ENCODE measurements at regions not wholly inside any gene's neighbourhood (a gene's known extent, or its start where the extent isn't known, plus 50 kb on each side); places are given as distances from the start of the nearest gene placed in this dataset.

DNA sequence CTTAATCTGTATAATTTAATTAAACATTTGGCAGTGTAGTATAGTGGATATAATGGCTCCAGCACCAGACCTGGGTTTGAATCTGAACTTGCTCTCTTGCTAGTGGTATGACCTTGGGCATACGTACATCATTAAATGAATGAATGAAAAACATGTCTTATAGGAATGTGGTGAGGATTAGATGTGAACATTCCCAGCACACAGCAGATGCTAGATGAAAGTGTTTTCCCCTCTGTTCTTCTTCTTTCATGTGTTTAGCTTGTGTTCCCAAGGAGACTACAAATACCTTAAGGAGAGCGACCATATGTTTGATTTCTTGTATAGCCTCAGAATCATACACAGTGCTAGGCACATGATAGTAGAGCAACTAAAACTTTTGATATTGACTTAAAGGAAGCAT, 56.5 kb downstream of the CT47B1 start:
- TF ChIP-seq, protein P1, sequence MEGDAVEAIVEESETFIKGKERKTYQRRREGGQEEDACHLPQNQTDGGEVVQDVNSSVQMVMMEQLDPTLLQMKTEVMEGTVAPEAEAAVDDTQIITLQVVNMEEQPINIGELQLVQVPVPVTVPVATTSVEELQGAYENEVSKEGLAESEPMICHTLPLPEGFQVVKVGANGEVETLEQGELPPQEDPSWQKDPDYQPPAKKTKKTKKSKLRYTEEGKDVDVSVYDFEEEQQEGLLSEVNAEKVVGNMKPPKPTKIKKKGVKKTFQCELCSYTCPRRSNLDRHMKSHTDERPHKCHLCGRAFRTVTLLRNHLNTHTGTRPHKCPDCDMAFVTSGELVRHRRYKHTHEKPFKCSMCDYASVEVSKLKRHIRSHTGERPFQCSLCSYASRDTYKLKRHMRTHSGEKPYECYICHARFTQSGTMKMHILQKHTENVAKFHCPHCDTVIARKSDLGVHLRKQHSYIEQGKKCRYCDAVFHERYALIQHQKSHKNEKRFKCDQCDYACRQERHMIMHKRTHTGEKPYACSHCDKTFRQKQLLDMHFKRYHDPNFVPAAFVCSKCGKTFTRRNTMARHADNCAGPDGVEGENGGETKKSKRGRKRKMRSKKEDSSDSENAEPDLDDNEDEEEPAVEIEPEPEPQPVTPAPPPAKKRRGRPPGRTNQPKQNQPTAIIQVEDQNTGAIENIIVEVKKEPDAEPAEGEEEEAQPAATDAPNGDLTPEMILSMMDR (IDR thresholded peaks at IDR 0.05; ENCODE audit: unreplicated experiment), result no peak
- H3K36me3 Mint-ChIP-seq (ENCODE audit: low read depth, unreplicated experiment), result no peaks in the 10 kb centered on the region
- H3K4me3 Mint-ChIP-seq (ENCODE audit: unreplicated experiment), result no peak overlapping the region
- no peaks in the 10 kb centered on the region for H3K4me1 Mint-ChIP-seq (ENCODE audit: unreplicated experiment)
- H3K27ac Mint-ChIP-seq (ENCODE audit: unreplicated experiment), result no peak overlapping the region
- H3K27me3 Mint-ChIP-seq (ENCODE audit: unreplicated experiment), result peaks cover 2% of the 10 kb centered on the region
- H3K9me3 Mint-ChIP-seq (ENCODE audit: unreplicated experiment), result no peaks in the 10 kb centered on the region
- no peak for DNase-seq (ENCODE audit: low spot score)

DNA sequence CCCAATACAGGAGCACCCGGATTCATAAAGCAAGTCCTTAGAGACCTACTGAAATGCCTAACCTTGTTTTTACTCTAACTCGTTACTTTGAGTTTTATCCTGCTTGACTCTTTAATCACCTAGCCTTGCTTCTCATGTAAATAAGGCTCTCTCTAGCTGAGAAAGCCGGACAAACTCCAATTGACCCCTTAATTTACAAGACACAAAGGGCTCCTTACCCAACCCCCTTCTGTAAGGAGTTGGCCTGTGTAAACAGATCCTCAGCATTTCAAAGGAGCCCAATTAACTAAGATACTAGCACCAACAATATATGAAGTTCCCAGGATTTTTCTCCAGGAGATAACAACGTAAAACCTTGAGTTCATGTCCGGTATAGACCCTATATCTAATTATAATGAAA, 61.7 kb downstream of the CT47B1 start:
- Mint-ChIP-seq H3K9me3 (ENCODE audit: unreplicated experiment) (no peaks in the 10 kb centered on the region), H3K4me1 (ENCODE audit: unreplicated experiment) (no peaks in the 10 kb centered on the region), H3K27ac (ENCODE audit: unreplicated experiment) (no peak overlapping the region), H3K4me3 (ENCODE audit: unreplicated experiment) (no peak overlapping the region), H3K36me3 (ENCODE audit: low read depth, unreplicated experiment) (no peaks in the 10 kb centered on the region), H3K27me3 (ENCODE audit: unreplicated experiment) (no peaks in the 10 kb centered on the region)
- TF ChIP-seq, protein P1 (IDR thresholded peaks at IDR 0.05; ENCODE audit: unreplicated experiment), result no peak
- DNase-seq (ENCODE audit: low spot score), result no peak

DNA sequence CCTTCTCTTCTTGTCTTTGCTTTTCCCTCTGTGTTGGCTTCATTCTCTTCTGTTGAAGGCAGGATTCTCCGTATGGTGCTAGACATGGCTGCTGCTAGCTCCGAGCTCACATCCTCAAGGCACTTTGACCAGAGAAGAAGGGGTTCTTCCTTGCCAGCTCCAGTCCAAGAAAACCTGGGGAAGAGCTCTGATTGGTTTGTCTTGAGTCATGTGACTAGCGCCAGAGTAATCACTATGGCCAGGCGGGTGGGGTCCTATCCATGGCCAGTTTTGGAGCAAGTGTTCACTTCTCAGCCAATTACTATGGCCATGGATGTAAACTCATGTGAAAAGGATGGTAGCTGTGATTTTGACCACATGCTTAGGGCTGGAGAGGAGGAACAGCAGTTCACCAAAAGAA, 74.2 kb downstream of the CT47B1 start:
- H3K27ac Mint-ChIP-seq (ENCODE audit: unreplicated experiment), result no peak overlapping the region
- no peaks in the 10 kb centered on the region for H3K36me3 Mint-ChIP-seq (ENCODE audit: low read depth, unreplicated experiment)
- H3K27me3 Mint-ChIP-seq (ENCODE audit: unreplicated experiment), result peaks cover 2% of the 10 kb centered on the region
- H3K4me1 Mint-ChIP-seq (ENCODE audit: unreplicated experiment), result no peaks in the 10 kb centered on the region
- H3K9me3 Mint-ChIP-seq (ENCODE audit: unreplicated experiment), result no peaks in the 10 kb centered on the region
- no peak overlapping the region for H3K4me3 Mint-ChIP-seq (ENCODE audit: unreplicated experiment)
- TF ChIP-seq, protein P1 (IDR thresholded peaks at IDR 0.05; ENCODE audit: unreplicated experiment), result no peak
- no peak for DNase-seq (ENCODE audit: low spot score)

DNA sequence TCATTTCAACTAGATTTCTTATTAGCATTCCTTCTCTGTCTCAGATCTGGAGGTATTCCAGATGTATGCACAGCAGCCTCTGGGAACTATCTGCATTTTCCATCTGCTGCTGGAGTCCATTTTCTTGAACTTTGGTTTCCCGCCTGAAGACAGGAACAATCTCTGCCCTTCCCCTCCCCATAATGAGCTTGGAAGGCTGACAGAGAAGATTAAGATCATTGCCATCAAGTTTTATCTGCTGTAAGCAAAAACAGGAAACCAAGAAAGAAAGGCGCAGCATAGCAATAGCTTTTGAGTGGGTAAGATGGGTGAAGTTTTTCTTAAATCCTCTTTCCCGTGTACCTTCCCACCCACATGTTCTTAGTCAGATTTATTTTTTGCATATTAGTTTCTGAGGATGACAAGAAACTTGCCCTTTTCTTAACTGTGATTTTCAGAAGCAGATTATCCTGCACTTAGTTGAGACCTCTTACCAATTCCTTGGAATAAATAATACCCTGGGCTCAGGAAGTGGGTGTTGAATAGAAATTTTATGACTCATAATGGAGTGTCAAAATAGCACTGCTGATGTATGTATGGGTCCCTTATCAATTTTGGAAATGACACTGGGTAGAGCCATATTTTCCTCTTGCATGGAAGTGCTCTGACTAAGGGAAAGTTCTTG, 78.3 kb downstream of the CT47B1 start:
- TF ChIP-seq, protein P1 (IDR thresholded peaks at IDR 0.05; ENCODE audit: unreplicated experiment), result no peak
- DNase-seq (ENCODE audit: low spot score), result no peak
- H3K27me3 Mint-ChIP-seq (ENCODE audit: unreplicated experiment), result peaks cover 8% of the 10 kb centered on the region
- H3K4me3 Mint-ChIP-seq (ENCODE audit: unreplicated experiment), result no peak overlapping the region
- no peaks in the 10 kb centered on the region for H3K9me3 Mint-ChIP-seq (ENCODE audit: unreplicated experiment)
- no peak overlapping the region for H3K27ac Mint-ChIP-seq (ENCODE audit: unreplicated experiment)
- H3K36me3 Mint-ChIP-seq (ENCODE audit: low read depth, unreplicated experiment), result no peaks in the 10 kb centered on the region
- peaks cover 5% of the 10 kb centered on the region for H3K4me1 Mint-ChIP-seq (ENCODE audit: unreplicated experiment)

DNA sequence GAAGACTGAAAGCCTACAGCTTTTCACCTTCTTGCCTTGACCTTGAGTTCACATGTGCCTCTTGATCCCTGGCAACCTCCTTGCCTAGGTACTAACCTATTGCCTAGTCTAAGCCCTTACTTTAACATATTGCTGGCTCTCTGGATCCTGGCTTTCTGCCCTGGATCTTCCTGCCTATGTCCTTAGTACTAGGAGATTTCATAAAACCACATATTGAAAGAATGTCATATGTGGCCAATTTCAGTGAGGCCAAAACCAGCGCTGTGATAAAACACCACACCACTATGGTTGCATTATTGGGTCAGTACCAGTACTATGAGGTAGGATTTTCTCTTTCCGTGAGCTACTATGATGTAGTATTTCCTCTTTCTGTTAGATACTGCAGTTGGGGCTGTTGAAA, 80.4 kb downstream of the CT47B1 start:
- TF ChIP-seq, protein P1 (IDR thresholded peaks at IDR 0.05; ENCODE audit: unreplicated experiment), result no peak
- H3K27ac Mint-ChIP-seq (ENCODE audit: unreplicated experiment), result no peak overlapping the region
- no peak for DNase-seq (ENCODE audit: low spot score)
- no peaks in the 10 kb centered on the region for H3K36me3 Mint-ChIP-seq (ENCODE audit: low read depth, unreplicated experiment)
- peaks cover 5% of the 10 kb centered on the region for H3K4me1 Mint-ChIP-seq (ENCODE audit: unreplicated experiment)
- H3K27me3 Mint-ChIP-seq (ENCODE audit: unreplicated experiment), result peaks cover 6% of the 10 kb centered on the region
- no peaks in the 10 kb centered on the region for H3K9me3 Mint-ChIP-seq (ENCODE audit: unreplicated experiment)
- H3K4me3 Mint-ChIP-seq (ENCODE audit: unreplicated experiment), result no peak overlapping the region
